ENCODE measurements at regions not wholly inside any gene's neighbourhood (a gene's known extent, or its start where the extent isn't known, plus 50 kb on each side); places are given as distances from the start of the nearest gene placed in this dataset.

- no peaks in the 10 kb centered on the region for H3K27me3 Mint-ChIP-seq (ENCODE audit: low read depth in 3 of 3)
- no peaks in the 10 kb centered on the region for H3K36me3 Mint-ChIP-seq
- H3K4me1 Mint-ChIP-seq: no peaks in the 10 kb centered on the region
- no peak overlapping the region for H3K4me3 Mint-ChIP-seq
- peaks cover 0 to 1% (median 0%) of the 10 kb centered on the region in 6 donors for H3K9me3 Mint-ChIP-seq
- DNase-seq: no peak
- no peak overlapping the region for H3K27ac Mint-ChIP-seq
Observed at GRCh38 chr11:36809303-36809702, 211.3 kb upstream of the RAG2 start.

GRCh38 chr11:36807871-36808270 is 209.8 kb upstream of the RAG2 start:
- Mint-ChIP-seq H3K9me3 (peaks cover 0 to 1% (median 0%) of the 10 kb centered on the region in 6 donors), H3K27me3 (ENCODE audit: low read depth in 3 of 3) (peaks cover 0 to 3% (median 0%) of the 10 kb centered on the region in 3 donors), H3K4me3 (no peak overlapping the region), H3K27ac (no peak overlapping the region), H3K4me1 (no peaks in the 10 kb centered on the region), H3K36me3 (no peaks in the 10 kb centered on the region)
- no peak for DNase-seq

- no peak for DNase-seq
- no peaks in the 10 kb centered on the region for H3K36me3 Mint-ChIP-seq
- no peak overlapping the region for H3K27ac Mint-ChIP-seq
- H3K27me3 Mint-ChIP-seq (ENCODE audit: low read depth in 3 of 3): peaks cover 0 to 5% (median 3%) of the 10 kb centered on the region in 3 donors
- H3K4me3 Mint-ChIP-seq: no peak overlapping the region
- no peaks in the 10 kb centered on the region for H3K9me3 Mint-ChIP-seq
- H3K4me1 Mint-ChIP-seq: no peaks in the 10 kb centered on the region
Observed at GRCh38 chr11:36803084-36803483, 205.0 kb upstream of the RAG2 start.

- Mint-ChIP-seq H3K27ac (no peak overlapping the region), H3K9me3 (peaks cover 0 to 2% (median 0%) of the 10 kb centered on the region in 6 donors), H3K4me3 (no peak overlapping the region), H3K36me3 (no peaks in the 10 kb centered on the region), H3K27me3 (ENCODE audit: low read depth in 3 of 3) (peaks cover 3 to 8% (median 5%) of the 10 kb centered on the region in 3 donors), H3K4me1 (no peaks in the 10 kb centered on the region)
- no peak for DNase-seq
Observed at GRCh38 chr11:36792996-36793914, 195.2 kb upstream of the RAG2 start.

- H3K4me1 Mint-ChIP-seq: no peaks in the 10 kb centered on the region
- H3K9me3 Mint-ChIP-seq: peaks cover 0 to 2% (median 0%) of the 10 kb centered on the region in 6 donors
- H3K4me3 Mint-ChIP-seq: no peak overlapping the region
- H3K36me3 Mint-ChIP-seq: no peaks in the 10 kb centered on the region
- peaks cover 2 to 9% (median 8%) of the 10 kb centered on the region in 3 donors for H3K27me3 Mint-ChIP-seq (ENCODE audit: low read depth in 3 of 3)
- H3K27ac Mint-ChIP-seq: no peak overlapping the region
- DNase-seq: no peak
Observed at GRCh38 chr11:36791957-36792356, 193.9 kb upstream of the RAG2 start.

GRCh38 chr11:36790526-36790925 is 192.5 kb upstream of the RAG2 start:
- DNase-seq: no peak
- H3K4me3 Mint-ChIP-seq: no peak overlapping the region
- no peak overlapping the region for H3K27ac Mint-ChIP-seq
- no peaks in the 10 kb centered on the region for H3K4me1 Mint-ChIP-seq
- H3K9me3 Mint-ChIP-seq: peaks cover 0 to 2% (median 0%) of the 10 kb centered on the region in 6 donors
- H3K27me3 Mint-ChIP-seq (ENCODE audit: low read depth in 3 of 3): peaks cover 4 to 9% (median 8%) of the 10 kb centered on the region in 3 donors
- H3K36me3 Mint-ChIP-seq: no peaks in the 10 kb centered on the region

- peaks cover 0 to 7% (median 2%) of the 10 kb centered on the region in 3 donors for H3K27me3 Mint-ChIP-seq (ENCODE audit: low read depth in 3 of 3)
- H3K9me3 Mint-ChIP-seq: peaks cover 0 to 8% (median 0%) of the 10 kb centered on the region in 6 donors
- H3K27ac Mint-ChIP-seq: no peak overlapping the region
- no peaks in the 10 kb centered on the region for H3K4me1 Mint-ChIP-seq
- no peak overlapping the region for H3K4me3 Mint-ChIP-seq
- no peak for DNase-seq
- no peaks in the 10 kb centered on the region for H3K36me3 Mint-ChIP-seq
Observed at GRCh38 chr11:36783808-36784207, 185.8 kb upstream of the RAG2 start.

GRCh38 chr11:36779791-36780190 is 181.8 kb upstream of the RAG2 start:
- peaks cover 4 to 8% (median 7%) of the 10 kb centered on the region in 3 donors for H3K27me3 Mint-ChIP-seq (ENCODE audit: low read depth in 3 of 3)
- no peak overlapping the region for H3K4me3 Mint-ChIP-seq
- no peaks in the 10 kb centered on the region for H3K4me1 Mint-ChIP-seq
- no peak overlapping the region for H3K27ac Mint-ChIP-seq
- H3K9me3 Mint-ChIP-seq: peaks cover 0 to 8% (median 0%) of the 10 kb centered on the region in 6 donors
- no peak for DNase-seq
- no peaks in the 10 kb centered on the region for H3K36me3 Mint-ChIP-seq

- H3K27me3 Mint-ChIP-seq (ENCODE audit: low read depth in 3 of 3): peaks cover 4 to 10% (median 8%) of the 10 kb centered on the region in 3 donors
- H3K9me3 Mint-ChIP-seq: peaks cover 0 to 3% (median 0%) of the 10 kb centered on the region in 6 donors
- no peaks in the 10 kb centered on the region for H3K4me1 Mint-ChIP-seq
- H3K36me3 Mint-ChIP-seq: no peaks in the 10 kb centered on the region
- no peak overlapping the region for H3K4me3 Mint-ChIP-seq
- no peak overlapping the region for H3K27ac Mint-ChIP-seq
- no peak for DNase-seq
Observed at GRCh38 chr11:36777311-36777710, 179.3 kb upstream of the RAG2 start.

- Mint-ChIP-seq H3K9me3 (peaks cover 0 to under 1% (median 0%) of the 10 kb centered on the region in 6 donors), H3K4me1 (no peaks in the 10 kb centered on the region), H3K4me3 (no peak overlapping the region), H3K27ac (no peak overlapping the region), H3K27me3 (ENCODE audit: low read depth in 3 of 3) (peaks cover 4 to 10% (median 8%) of the 10 kb centered on the region in 3 donors), H3K36me3 (no peaks in the 10 kb centered on the region)
- DNase-seq: no peak
Observed at GRCh38 chr11:36775756-36776155, 177.7 kb upstream of the RAG2 start.

GRCh38 chr11:36775130-36775529 is 177.1 kb upstream of the RAG2 start:
- peaks cover 5 to 10% (median 10%) of the 10 kb centered on the region in 3 donors for H3K27me3 Mint-ChIP-seq (ENCODE audit: low read depth in 3 of 3)
- no peak for DNase-seq
- H3K4me1 Mint-ChIP-seq: no peaks in the 10 kb centered on the region
- no peaks in the 10 kb centered on the region for H3K36me3 Mint-ChIP-seq
- H3K9me3 Mint-ChIP-seq: no peaks in the 10 kb centered on the region
- no peak overlapping the region for H3K27ac Mint-ChIP-seq
- H3K4me3 Mint-ChIP-seq: no peak overlapping the region

- no peaks in the 10 kb centered on the region for H3K9me3 Mint-ChIP-seq
Observed at GRCh38 chr11:36774603-36775002, 176.6 kb upstream of the RAG2 start.

GRCh38 chr11:36763187-36763586 is 165.2 kb upstream of the RAG2 start:
- peaks cover 0 to 3% (median 0%) of the 10 kb centered on the region in 6 donors for H3K9me3 Mint-ChIP-seq
- H3K4me1 Mint-ChIP-seq: no peaks in the 10 kb centered on the region
- DNase-seq: no peak
- no peak overlapping the region for H3K4me3 Mint-ChIP-seq
- H3K27me3 Mint-ChIP-seq (ENCODE audit: low read depth in 3 of 3): peaks cover 5 to 9% (median 6%) of the 10 kb centered on the region in 3 donors
- H3K36me3 Mint-ChIP-seq: no peaks in the 10 kb centered on the region
- no peak overlapping the region for H3K27ac Mint-ChIP-seq

More at GRCh38 chr11:36774603-36775002, 176.6 kb upstream of the RAG2 start:
- H3K4me3 Mint-ChIP-seq: no peak overlapping the region
- H3K27me3 Mint-ChIP-seq (ENCODE audit: low read depth in 3 of 3): peaks cover 5 to 10% (median 10%) of the 10 kb centered on the region in 3 donors
- no peaks in the 10 kb centered on the region for H3K4me1 Mint-ChIP-seq
- no peak for DNase-seq
- H3K36me3 Mint-ChIP-seq: no peaks in the 10 kb centered on the region
- H3K27ac Mint-ChIP-seq: no peak overlapping the region

- Mint-ChIP-seq H3K36me3 (no peaks in the 10 kb centered on the region), H3K27me3 (ENCODE audit: low read depth in 3 of 3) (peaks cover 5 to 13% (median 7%) of the 10 kb centered on the region in 3 donors), H3K4me1 (no peaks in the 10 kb centered on the region), H3K9me3 (peaks cover 0 to 3% (median 0%) of the 10 kb centered on the region in 6 donors), H3K27ac (no peak overlapping the region), H3K4me3 (no peak overlapping the region)
- DNase-seq: no peak
Observed at GRCh38 chr11:36757075-36757474, 159.0 kb upstream of the RAG2 start.

Measured in immature natural killer cell (primary cell).